Sigmoid colon (tissue), 6 donors: ENCODE measurements at regions not wholly inside any gene's neighbourhood (a gene's known extent, or its start where the extent isn't known, plus 50 kb on each side); places are given as distances from the start of the nearest gene placed in this dataset.

Experiments used
- DNase-seq: peaks from one replicate; pipeline ENCODE4 v3.0.0-alpha.2; 2019
- H3K27ac ChIP-seq, 4 donors: fragments of 200-600 bp; sonication (generic); one replicate each; pipeline ENCODE4 v1.5.1; 2016 to 2019; ENCODE audit warnings: mild to moderate bottlenecking in 1 of 4
- H3K27me3 ChIP-seq, 3 donors: fragments of 200-600 bp; sonication (generic); one replicate each; pipeline ENCODE4 v1.5.1; 2019; ENCODE audit warnings: mild to moderate bottlenecking in 1 of 3
- H3K36me3 ChIP-seq, 4 donors: fragments of 200-600 bp; sonication (generic); one replicate each; pipeline ENCODE4 v1.5.1; 2016 to 2019
- H3K4me1 ChIP-seq, 4 donors: fragments of 200-600 bp; sonication (generic); one replicate each; pipeline ENCODE4 v1.5.1; 2017 to 2019
- H3K4me3 ChIP-seq, 4 donors: fragments of 200-600 bp; sonication (generic); one replicate each; pipeline ENCODE4 v1.5.1; 2017 to 2019; ENCODE audit warnings: mild to moderate bottlenecking in 2 of 4, moderate library complexity in 1 of 4
- H3K9me3 ChIP-seq, 4 donors: fragments of 200-600 bp in 3 of 4; sonication (generic) in 3 of 4; one replicate each; pipeline versions ENCODE4 v1.5.1 to v1.6.1; 2013 to 2019
- EP300 ChIP-seq, 4 donors: sonication (generic); formaldehyde crosslinking; IDR thresholded peaks; one replicate each; pipeline ENCODE4 v1.6.1; 2017; ENCODE audit warnings: antibody characterized with exemption in 4 of 4
- POLR2A ChIP-seq, 2 donors: fragments of 450-650 bp; IDR thresholded peaks; one replicate each; pipeline ENCODE4 v1.6.1; 2016; ENCODE audit warnings: antibody characterized with exemption in 2 of 2, mild to moderate bottlenecking in 2 of 2, moderate library complexity in 2 of 2
- POLR2AphosphoS5 ChIP-seq, 4 donors: sonication (generic); formaldehyde crosslinking; IDR thresholded peaks; one replicate each; pipeline ENCODE4 v1.6.1; 2017; ENCODE audit warnings: antibody characterized with exemption in 4 of 4
- WGBS, 2 donors: extraction: QIAGEN DNeasy Blood & Tissue Kit; methylation state at CpG; one replicate each; pipeline ENCODE4 v1.1.7; 2013; 5-methylcytosine and 5-hydroxymethylcytosine counted together
- intact Hi-C: fragments of 100-400 bp; cut with DNase I; formaldehyde crosslinking; loops from one replicate; pipeline ENCODE4 v1.15.1; 2023
- TF ChIP-seq, protein P1 (sequence below), 4 experiments: fragments of 450-650 bp in 3 of 4; fragments of 200-600 bp in 1 of 4; IDR thresholded peaks; one replicate each; pipeline ENCODE4 v1.5.1; 2016 to 2019; ENCODE audit warnings: antibody characterized with exemption in 4 of 4, mild to moderate bottlenecking in 3 of 4, moderate library complexity in 2 of 4
- donor health status: healthy with polysubstance abuse.
- donor health status: healthy.

DNA sequence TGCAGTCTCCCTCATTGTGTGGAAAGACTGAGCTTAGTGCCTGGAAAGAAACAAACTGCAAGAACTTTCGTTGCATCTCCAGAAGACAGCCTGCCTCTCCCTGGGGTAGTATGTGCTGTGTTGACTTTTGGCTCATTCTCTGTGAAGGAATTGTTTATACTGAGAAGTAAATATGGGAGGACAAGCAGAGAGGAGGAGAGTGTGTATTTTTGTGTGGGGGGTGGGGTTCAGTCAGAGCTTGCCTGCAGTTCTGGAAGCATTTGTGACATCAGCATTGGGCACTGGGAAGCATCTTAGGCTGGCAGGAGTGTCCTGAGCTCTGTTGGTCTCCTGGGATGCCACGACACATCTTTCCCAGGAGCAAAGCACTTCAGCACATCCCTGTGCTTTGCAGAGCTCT lies 147.9 kb downstream of the HS3ST3B1 start:
- Histone ChIP-seq H3K4me3 (no peak overlapping the region), H3K9me3 (no peaks in the 10 kb centered on the region), H3K36me3 (no peaks in the 10 kb centered on the region), H3K27me3 (no peaks in the 10 kb centered on the region), H3K4me1 (no peaks in the 10 kb centered on the region), H3K27ac (no peak overlapping the region)
- WGBS, 2 donors, result 38 to 62% methylated on average over 2 of the region's 2 CpGs
- no peak for TF ChIP-seq POLR2AphosphoS5 (IDR thresholded peaks at IDR 0.05)
- no peak for TF ChIP-seq EP300 (IDR thresholded peaks at IDR 0.05)
- no peak for TF ChIP-seq POLR2A (IDR thresholded peaks at IDR 0.05)
- TF ChIP-seq, protein P1, sequence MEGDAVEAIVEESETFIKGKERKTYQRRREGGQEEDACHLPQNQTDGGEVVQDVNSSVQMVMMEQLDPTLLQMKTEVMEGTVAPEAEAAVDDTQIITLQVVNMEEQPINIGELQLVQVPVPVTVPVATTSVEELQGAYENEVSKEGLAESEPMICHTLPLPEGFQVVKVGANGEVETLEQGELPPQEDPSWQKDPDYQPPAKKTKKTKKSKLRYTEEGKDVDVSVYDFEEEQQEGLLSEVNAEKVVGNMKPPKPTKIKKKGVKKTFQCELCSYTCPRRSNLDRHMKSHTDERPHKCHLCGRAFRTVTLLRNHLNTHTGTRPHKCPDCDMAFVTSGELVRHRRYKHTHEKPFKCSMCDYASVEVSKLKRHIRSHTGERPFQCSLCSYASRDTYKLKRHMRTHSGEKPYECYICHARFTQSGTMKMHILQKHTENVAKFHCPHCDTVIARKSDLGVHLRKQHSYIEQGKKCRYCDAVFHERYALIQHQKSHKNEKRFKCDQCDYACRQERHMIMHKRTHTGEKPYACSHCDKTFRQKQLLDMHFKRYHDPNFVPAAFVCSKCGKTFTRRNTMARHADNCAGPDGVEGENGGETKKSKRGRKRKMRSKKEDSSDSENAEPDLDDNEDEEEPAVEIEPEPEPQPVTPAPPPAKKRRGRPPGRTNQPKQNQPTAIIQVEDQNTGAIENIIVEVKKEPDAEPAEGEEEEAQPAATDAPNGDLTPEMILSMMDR (IDR thresholded peaks at IDR 0.05), result no peak
- intact Hi-C loops, result no loop called here
- DNase-seq, result no peak

DNA sequence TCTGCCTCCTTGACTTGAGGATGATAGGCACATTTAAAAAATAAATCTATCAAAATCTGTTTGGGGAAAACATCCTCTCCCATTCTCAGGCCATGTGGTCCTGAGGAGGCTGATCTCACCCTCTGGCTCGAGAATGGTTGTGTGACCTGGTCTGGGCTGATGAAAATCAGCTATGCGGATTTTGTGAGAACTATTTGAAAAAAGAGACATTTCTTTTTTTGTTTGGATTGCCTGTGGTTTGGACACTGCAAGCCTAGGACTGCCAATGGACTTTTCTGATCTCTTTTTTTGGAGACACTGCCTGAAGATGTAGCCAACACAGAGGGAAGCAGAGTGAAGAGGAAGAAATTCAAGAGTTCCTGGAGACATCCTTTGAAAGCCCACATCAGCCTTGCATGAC lies 145.9 kb downstream of the HS3ST3B1 start:
- no peaks in the 10 kb centered on the region for H3K27me3 ChIP-seq
- 54 to 77% methylated on average over 2 of the region's 2 CpGs for WGBS, 2 donors
- H3K9me3 ChIP-seq, result no peaks in the 10 kb centered on the region
- intact Hi-C loops, result no loop called here
- no peak overlapping the region for H3K4me3 ChIP-seq
- no peaks in the 10 kb centered on the region for H3K36me3 ChIP-seq
- DNase-seq, result no peak
- no peaks in the 10 kb centered on the region for H3K4me1 ChIP-seq
- H3K27ac ChIP-seq, result no peak overlapping the region
- TF ChIP-seq POLR2A (IDR thresholded peaks at IDR 0.05), result no peak
- TF ChIP-seq POLR2AphosphoS5 (IDR thresholded peaks at IDR 0.05), result no peak
- TF ChIP-seq, protein P1 (IDR thresholded peaks at IDR 0.05), result no peak
- no peak for TF ChIP-seq EP300 (IDR thresholded peaks at IDR 0.05)

DNA sequence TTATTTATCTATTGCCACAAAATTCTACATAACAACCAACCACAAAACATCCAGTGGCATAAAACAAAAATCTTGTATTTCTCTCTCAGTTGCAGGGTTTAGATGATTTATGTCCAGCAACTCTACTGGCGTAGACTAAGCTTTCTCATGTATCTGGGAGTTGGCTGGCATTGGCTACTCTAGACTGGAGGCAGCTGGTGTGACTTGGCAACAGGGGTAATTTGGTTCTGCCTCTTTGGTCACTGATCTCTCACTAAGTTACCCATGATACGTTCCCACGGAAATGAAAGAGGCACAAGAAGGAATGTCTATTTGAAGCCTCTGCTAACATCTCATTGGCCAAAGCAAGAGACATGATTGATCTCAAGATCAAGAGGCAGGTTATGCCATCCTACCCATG lies 144.0 kb downstream of the HS3ST3B1 start:
- H3K4me3 ChIP-seq, result no peak overlapping the region
- intact Hi-C loops, result no loop called here
- H3K36me3 ChIP-seq, result no peaks in the 10 kb centered on the region
- no peaks in the 10 kb centered on the region for H3K4me1 ChIP-seq
- TF ChIP-seq, protein P1 (IDR thresholded peaks at IDR 0.05), result no peak
- H3K27ac ChIP-seq, result no peak overlapping the region
- WGBS, 2 donors, result 95 to 96% methylated on average over 3 of the region's 3 CpGs
- H3K27me3 ChIP-seq, result no peaks in the 10 kb centered on the region
- no peaks in the 10 kb centered on the region for H3K9me3 ChIP-seq
- DNase-seq, result no peak

DNA sequence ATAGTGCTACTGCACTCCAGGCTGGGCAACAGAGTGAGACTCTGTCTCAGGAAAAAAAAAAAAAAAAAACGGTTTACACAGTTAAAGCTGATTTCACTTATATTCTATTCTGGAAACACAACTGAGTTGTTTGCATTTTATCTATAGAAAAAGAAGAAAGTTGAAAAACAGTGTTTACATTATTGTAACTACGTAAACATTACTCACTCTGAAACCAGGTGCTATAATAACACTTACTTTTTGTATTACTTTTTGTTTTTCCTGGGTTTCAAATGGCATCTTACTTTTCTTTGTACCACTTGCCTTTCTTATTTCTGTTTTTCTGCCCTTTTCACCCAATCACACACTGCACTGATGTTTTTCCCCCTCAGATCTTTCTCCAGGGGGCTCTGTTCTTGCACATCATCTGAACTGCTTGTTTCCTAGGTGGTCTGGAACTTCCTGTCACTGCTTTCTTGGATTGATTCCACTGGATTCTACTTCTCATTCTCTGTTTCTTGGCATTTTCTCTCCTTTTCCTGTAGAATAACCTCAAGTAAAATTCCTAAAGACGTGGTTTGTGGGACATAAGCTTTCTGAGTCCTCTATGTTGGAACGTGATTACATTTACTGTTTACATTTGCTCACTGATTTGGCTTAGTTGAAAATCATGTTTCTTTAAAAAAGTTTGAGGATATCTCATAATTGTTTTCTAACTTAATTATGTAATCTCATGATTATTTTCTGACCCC lies 142.1 kb downstream of the HS3ST3B1 start:
- Histone ChIP-seq H3K4me1 (no peaks in the 10 kb centered on the region), H3K27ac (no peak overlapping the region), H3K9me3 (no peaks in the 10 kb centered on the region), H3K36me3 (no peaks in the 10 kb centered on the region), H3K4me3 (no peak overlapping the region), H3K27me3 (no peaks in the 10 kb centered on the region)
- no peak for DNase-seq
- intact Hi-C loops, result no loop called here
- WGBS, 2 donors, result 41 to 55% methylated on average over 4 of the region's 4 CpGs
- TF ChIP-seq, protein P1 (IDR thresholded peaks at IDR 0.05), result no peak
- TF ChIP-seq POLR2AphosphoS5 (IDR thresholded peaks at IDR 0.05), result no peak
- no peak for TF ChIP-seq EP300 (IDR thresholded peaks at IDR 0.05)
- TF ChIP-seq POLR2A (IDR thresholded peaks at IDR 0.05), result no peak

DNA sequence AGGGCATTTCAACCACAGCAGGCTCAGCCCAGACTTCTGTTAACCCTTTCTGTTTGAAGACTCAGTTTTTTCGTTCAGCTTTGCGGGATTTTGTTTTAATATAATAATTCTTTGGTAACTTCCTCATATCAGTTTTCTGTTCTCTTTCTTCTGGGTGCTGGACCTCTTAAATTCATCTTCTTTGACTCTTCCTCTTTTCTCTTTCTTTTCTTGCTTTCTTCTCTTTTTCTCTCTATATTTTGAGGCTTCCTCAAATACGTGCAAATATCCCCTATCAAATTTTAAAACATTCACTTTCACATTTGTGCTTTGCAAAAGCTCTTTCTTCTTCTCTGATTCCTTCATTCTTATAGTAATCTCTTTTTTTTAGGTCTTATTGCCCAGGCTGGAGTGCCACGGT lies 136.3 kb downstream of the HS3ST3B1 start:
- TF ChIP-seq, protein P1 (IDR thresholded peaks at IDR 0.05), result no peak
- TF ChIP-seq POLR2AphosphoS5 (IDR thresholded peaks at IDR 0.05), result no peak
- no peak for TF ChIP-seq POLR2A (IDR thresholded peaks at IDR 0.05)
- no peak for TF ChIP-seq EP300 (IDR thresholded peaks at IDR 0.05)
- Histone ChIP-seq H3K4me1 (no peaks in the 10 kb centered on the region), H3K36me3 (no peaks in the 10 kb centered on the region), H3K27me3 (no peaks in the 10 kb centered on the region), H3K4me3 (no peak overlapping the region), H3K27ac (no peak overlapping the region), H3K9me3 (no peaks in the 10 kb centered on the region)
- no peak for DNase-seq
- intact Hi-C loops, result no loop called here
- 70 to 88% methylated on average over 4 of the region's 4 CpGs for WGBS, 2 donors
